Ecto neural progenitor cell (in vitro differentiated cells): ENCODE measurements at regions not wholly inside any gene's neighbourhood (a gene's known extent, or its start where the extent isn't known, plus 50 kb on each side); places are given as distances from the start of the nearest gene placed in this dataset.

Experiments
- DNase-seq: peaks from one replicate; pipeline ENCODE4 v3.0.0-alpha.2; 2018; ENCODE audit warnings: low spot score

GRCh38 chr17:33404070-33404819 lies 111.2 kb upstream of the ASIC2 start:
- DNase-seq: no peak

DNA sequence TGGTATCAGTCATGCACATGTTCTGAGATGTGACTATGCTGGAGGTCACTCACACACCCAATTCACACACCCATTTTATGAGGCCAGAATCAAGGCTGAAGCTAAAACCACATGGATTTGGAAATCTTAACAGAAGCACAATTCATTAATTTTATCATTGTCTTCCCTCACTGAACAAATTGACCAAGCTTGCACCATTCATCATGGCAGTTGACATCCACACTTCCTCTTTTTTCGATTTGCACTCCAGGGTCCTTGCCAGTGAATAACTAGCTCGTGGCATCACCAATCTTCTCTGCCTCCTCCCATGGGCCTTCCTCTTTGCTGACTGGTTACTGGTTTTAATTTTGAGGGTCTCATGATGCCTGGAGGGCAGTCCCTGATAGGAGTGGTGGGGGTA lies 123.0 kb upstream of the ASIC2 start:
- no peak for DNase-seq

GRCh38 chr17:33421933-33422332 lies 128.8 kb upstream of the ASIC2 start:
- DNase-seq: no peak

DNA sequence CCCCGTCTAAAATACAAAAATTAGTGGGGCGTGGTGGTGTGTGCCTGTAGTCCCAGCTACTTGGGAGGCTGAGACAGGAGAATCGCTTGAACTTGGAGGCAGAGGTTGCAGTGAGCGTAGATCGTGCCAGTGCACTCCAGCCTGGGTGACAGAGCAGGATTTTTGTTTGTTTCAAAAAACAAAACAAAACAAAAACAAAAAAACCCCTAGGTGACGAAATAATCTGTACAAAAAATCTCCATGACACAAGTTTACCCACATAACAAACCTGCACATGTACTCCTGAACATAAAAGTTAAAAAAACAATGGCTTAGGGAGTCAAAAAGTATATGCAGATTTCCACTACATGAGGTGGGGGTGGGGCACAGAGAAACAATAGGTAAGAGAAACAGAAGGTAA lies 140.5 kb upstream of the ASIC2 start:
- DNase-seq: no peak

GRCh38 chr17:33434841-33435240 lies 141.7 kb upstream of the ASIC2 start:
- no peak for DNase-seq

DNA sequence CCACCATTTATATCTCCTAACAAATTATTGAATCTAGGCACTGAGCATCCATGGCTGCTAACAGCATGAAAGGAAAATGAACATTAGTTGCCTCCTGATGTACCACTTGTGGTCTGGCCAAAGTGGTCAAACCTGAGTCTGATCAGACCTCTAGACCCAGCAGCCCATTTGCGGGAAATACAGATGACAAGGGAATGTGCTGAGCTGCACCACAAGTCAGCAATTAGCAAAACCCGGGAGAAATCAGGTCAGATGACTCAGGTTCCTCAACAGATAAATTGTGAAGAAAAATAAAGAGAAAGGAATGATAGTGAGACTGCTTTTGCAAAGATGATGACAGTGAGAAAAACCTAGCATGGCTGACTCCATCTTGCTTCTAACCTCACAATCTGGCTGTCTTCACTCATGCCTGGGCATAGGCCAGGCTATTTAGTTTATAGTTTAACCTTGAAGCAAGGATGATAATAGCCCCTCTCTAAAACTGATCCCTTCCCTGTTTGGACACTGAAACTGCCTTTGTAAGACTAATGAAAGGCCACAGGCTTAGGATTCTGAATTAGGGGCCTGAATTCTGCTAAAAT lies 142.7 kb upstream of the ASIC2 start:
- no peak for DNase-seq

DNA sequence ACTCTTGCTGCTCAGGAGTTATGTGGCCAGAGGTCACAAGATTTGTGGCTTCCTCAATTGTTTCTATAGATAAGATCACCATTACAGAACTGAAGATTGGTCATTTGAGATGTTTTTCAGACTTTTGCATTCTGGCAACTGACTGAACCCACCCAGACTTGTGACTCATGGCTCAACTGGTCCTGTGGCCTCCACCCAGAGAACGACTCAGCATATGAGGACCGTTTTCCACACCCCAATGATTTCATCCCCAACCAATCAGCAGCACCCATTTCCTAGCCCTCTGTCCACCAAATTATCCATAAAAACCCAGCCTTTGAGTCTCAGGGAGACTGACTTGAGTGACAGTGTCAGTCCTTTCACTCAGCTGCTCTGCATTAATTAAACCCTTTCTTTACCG lies 143.2 kb upstream of the ASIC2 start:
- DNase-seq: no peak

DNA sequence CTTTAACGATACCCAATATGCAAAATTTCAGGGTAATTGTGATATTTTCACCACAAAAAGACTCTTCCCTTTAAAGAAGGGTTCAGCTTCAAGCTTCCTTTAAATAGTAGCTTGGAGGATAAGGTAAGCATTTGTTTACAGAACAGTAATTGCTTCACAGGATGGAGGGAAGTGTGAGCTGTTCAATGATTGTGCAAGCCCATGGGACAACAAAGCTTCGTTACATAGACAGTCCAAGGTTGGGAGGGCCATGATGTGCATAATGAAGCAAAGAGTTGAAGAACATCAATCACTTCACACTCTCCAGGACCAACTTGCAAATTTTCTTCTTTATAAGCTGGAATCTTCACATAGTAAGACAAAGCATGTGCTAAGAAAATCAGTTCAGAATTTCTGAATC lies 145.0 kb upstream of the ASIC2 start:
- DNase-seq: no peak

- no peak for DNase-seq
Observed at GRCh38 chr17:33438578-33438977, 145.5 kb upstream of the ASIC2 start.

GRCh38 chr17:33442320-33442719 lies 149.2 kb upstream of the ASIC2 start:
- DNase-seq: no peak

- no peak for DNase-seq
Observed at GRCh38 chr17:33444731-33445130, 151.6 kb upstream of the ASIC2 start.

GRCh38 chr17:33447090-33447489 lies 154.0 kb upstream of the ASIC2 start:
- peak; percentile 32 for DNase-seq

DNA sequence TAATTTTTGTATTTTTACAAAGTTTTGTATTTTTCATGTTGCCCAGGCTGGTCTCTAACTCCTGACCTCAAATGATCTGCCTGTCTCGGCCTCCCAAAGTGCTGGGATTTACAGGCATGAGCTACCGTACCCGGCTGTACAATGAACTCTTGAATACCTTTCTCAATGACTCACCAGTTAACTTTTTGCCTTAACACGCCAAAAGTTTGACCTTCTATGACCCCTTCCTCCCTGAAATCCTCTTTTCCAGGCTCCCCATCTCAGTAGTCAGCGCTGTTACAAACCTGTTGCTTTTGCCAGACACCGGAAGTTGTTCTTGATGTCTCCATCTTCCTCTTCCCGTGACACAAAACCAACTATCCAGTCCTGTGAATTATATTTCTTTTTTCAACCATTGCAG lies 158.1 kb upstream of the ASIC2 start:
- peak; percentile 15 for DNase-seq

GRCh38 chr17:33457477-33457876 lies 164.4 kb upstream of the ASIC2 start:
- peak; percentile 19 for DNase-seq

DNA sequence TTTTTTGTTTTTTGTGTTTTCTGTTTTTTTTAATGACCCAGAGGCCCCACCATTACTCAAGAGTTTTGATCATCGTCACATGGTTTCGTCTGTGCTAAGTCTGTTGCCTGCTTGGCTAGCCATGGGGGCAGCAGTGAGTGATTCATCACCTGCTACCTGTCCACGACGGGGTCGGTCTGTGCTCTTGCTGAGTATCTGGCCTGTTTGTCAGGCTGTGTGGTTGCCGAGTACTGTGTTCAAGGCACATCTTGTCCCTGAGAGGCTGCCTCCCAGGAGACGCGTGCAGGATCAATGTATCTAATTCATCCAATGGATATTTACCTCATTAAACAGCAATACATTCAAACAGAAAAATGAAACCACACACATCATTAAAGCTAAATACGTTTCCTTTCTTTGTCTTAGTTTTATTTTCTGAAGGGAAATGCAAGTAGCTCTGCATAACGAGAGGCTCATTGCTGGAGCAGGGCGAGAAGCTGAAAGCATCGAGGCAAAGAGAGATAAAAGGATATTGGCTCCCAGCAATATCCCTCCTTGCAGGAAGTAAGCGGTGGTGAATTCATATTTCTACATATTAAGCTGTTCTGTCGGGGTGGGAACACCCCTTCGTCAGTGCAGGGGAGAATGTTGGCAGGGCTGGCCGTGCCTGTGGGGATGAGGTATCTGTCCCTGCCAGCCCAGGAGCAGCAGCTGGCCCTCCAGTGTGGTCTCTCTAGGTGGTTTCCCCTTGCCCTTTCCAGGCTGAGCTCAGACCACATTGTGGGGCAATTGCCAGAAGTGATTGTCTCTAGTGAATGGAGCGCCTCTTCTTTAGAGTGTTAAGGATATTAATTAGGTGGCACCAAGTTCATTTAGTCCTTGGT lies 166.2 kb upstream of the ASIC2 start:
- peak; percentile 43 for DNase-seq

DNA sequence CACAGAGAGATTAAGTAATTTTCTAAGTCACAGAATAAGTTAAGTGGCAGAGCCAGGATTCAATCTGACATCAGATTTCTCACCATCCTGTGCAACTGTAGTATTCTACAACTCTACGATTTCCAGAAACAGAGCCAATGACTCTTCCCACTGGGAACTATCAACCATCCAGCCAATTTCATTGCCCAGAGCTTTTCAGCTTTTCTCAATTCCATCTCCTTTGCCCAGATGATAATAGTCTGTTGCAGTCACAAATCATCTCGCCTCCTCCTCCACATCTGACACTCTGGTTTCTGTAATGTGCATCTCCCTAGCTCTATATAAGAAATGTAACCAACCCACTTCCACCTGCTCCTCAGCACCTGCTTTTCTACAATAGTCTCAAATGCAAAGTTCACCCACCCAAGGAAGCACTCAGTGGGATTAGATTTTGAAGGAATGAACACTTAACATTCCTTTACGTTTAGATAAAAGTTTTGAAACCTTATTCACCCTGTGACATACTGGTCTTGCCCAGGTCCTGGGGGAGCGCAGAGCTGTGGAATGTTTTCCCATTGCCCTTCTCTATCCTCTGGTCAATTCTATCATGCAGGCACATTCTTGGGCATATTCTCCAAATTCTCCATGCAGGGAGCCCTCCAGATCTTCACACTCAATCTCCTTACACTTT lies 167.8 kb upstream of the ASIC2 start:
- no peak for DNase-seq

DNA sequence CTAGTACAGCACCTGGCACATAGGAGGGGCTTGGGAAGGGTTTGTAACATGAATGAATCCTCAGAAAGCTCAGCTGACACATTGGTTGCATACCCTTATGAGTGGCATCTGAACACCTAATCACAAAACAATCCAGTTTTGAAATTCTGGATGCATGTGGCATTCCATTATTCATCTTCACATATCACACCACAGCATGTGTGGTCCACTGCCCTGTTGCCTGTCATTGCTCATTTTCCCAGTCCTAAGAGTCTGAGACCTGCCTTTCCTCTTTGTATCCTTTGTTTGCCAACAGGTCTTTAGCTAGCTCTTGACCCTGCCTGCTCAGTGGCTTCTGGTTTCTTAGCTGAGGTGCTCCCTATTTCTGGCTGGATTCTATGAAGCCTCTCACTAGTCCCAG lies 170.8 kb upstream of the ASIC2 start:
- DNase-seq: no peak

GRCh38 chr17:33464669-33465280 lies 171.7 kb upstream of the ASIC2 start:
- DNase-seq: no peak

- no peak for DNase-seq
Observed at GRCh38 chr17:33469421-33469820, 176.3 kb upstream of the ASIC2 start.

- no peak for DNase-seq
Observed at GRCh38 chr17:33469911-33470310, 176.8 kb upstream of the ASIC2 start.

DNA sequence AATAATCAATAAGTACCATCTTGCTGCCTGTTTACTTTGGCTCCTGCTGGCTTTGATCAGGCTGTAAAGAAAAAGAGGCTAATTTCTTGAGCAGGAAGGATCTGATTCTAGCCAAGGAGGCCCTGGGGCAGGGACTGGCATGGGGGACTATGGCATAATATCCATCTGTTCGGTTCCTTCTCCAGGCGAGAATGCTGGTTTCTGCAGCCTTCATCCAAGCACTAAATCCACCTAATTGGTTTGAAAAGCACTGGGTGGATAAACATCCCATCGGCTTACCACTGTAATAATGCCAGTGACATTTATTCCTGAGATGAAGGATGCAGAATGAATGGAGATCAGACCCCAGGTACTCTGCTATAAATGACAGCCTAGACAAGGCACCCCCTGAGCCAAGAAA lies 180.0 kb upstream of the ASIC2 start:
- DNase-seq: no peak

GRCh38 chr17:33474789-33475188 lies 181.7 kb upstream of the ASIC2 start:
- no peak for DNase-seq
